CD4-positive, CD25-positive, alpha-beta regulatory T cell (primary cell): ENCODE measurements at regions not wholly inside any gene's neighbourhood (a gene's known extent, or its start where the extent isn't known, plus 50 kb on each side); places are given as distances from the start of the nearest gene placed in this dataset.
A peak's percentile ranks its signal among the peaks of the same experiment; 100 is the strongest.
"Not testable (repeated sequence)": the region's sequence is repeated elsewhere in the genome, so short reads cannot be mapped to it uniquely, and the experiment has no call there.

Source experiments
- ATAC-seq, 2 donors: fragments of 150-1000 bp; cut with Tn5 transposase; one replicate each; pipeline ENCODE4 v1.10.0; 2021; ENCODE audit warnings: low read depth in 2 of 2, moderate number of reproducible peaks in 2 of 2, moderate library complexity in 1 of 2
- DNase-seq, 3 donors: peaks; one replicate each; pipeline versions ENCODE4 v3.0.0 to v3.0.0-alpha.2; 2012 to 2022; ENCODE audit warnings: mixed read lengths in 1 of 3
- H3K27ac ChIP-seq: one replicate; pipeline ENCODE4 v1.7.0; 2013; ENCODE audit warnings: mild to moderate bottlenecking, low read length; ENCODE audit not compliant: insufficient read depth, poor library complexity, severe bottlenecking
- H3K27me3 ChIP-seq: one replicate; pipeline ENCODE4 v1.7.0; 2013; ENCODE audit warnings: low read length; ENCODE audit not compliant: control insufficient read depth, insufficient read depth
- H3K36me3 ChIP-seq: one replicate; pipeline ENCODE4 v1.7.0; 2013; ENCODE audit warnings: mild to moderate bottlenecking, low read length, moderate library complexity; ENCODE audit not compliant: control insufficient read depth, insufficient read depth
- H3K4me1 ChIP-seq: 2 replicates; pipeline ENCODE4 v1.7.0; 2013; ENCODE audit warnings: mild to moderate bottlenecking, low read length; ENCODE audit not compliant: insufficient read depth, control insufficient read depth, poor library complexity, severe bottlenecking
- H3K4me3 ChIP-seq: one replicate; pipeline ENCODE4 v1.7.0; 2013; ENCODE audit warnings: low read depth, mild to moderate bottlenecking, low read length, moderate library complexity
- H3K9me3 ChIP-seq, 2 experiments: 1 replicate in 1 of 2; 2 replicates in 1 of 2; pipeline ENCODE4 v1.7.0; 2013; ENCODE audit warnings: low read length in 2 of 2, mild to moderate bottlenecking in 1 of 2, moderate library complexity in 1 of 2; ENCODE audit not compliant: control insufficient read depth in 2 of 2
- H3K27ac Mint-ChIP-seq, 3 donors: one replicate each; pipeline ENCODE4 v1.8.0; 2020 to 2022; ENCODE audit warnings: mild to moderate bottlenecking in 3 of 3, mixed read lengths in 3 of 3, moderate library complexity in 2 of 3
- H3K27me3 Mint-ChIP-seq: one replicate; pipeline ENCODE4 v1.8.0; 2022; ENCODE audit warnings: mild to moderate bottlenecking, mixed read lengths
- H3K36me3 Mint-ChIP-seq: one replicate; pipeline ENCODE4 v1.8.0; 2020; ENCODE audit warnings: mixed read lengths
- H3K4me1 Mint-ChIP-seq, 4 donors: one replicate each; pipeline ENCODE4 v1.8.0; 2020 to 2022; ENCODE audit warnings: mixed read lengths in 4 of 4, mild to moderate bottlenecking in 1 of 4
- H3K4me3 Mint-ChIP-seq, 4 donors: one replicate each; pipeline ENCODE4 v1.8.0; 2020 to 2022; ENCODE audit warnings: mild to moderate bottlenecking in 4 of 4, mixed read lengths in 4 of 4, moderate library complexity in 3 of 4
- H3K9me3 Mint-ChIP-seq, 7 donors: one replicate each; pipeline ENCODE4 v1.8.0; 2020 to 2022; ENCODE audit warnings: mixed read lengths in 7 of 7, mild to moderate bottlenecking in 3 of 7, moderate library complexity in 2 of 7

GRCh38 chr10:46105416-46105815 is 59.3 kb upstream of the MSMB start:
- H3K36me3 Mint-ChIP-seq, H3K27me3 ChIP-seq, H3K9me3 ChIP-seq, ATAC-seq, H3K9me3 Mint-ChIP-seq, H3K36me3 ChIP-seq, DNase-seq, H3K27ac ChIP-seq, H3K4me1 ChIP-seq: not testable (repeated sequence)
- peaks cover 8 to 20% (median 14%) of the 10 kb centered on the region in 4 donors for H3K4me1 Mint-ChIP-seq
- H3K4me3 ChIP-seq = peak overlapping the region; percentile 31
- peak overlapping the region in 3 of 4 donors; percentile 87 to 92 (median 88) for H3K4me3 Mint-ChIP-seq
- H3K27ac Mint-ChIP-seq = peak overlapping the region in 2 of 3 donors; percentile 84 to 85
- peaks cover 18% of the 10 kb centered on the region for H3K27me3 Mint-ChIP-seq

GRCh38 chr10:46105856-46106409 is 59.9 kb upstream of the MSMB start:
- H3K27ac Mint-ChIP-seq = peak overlapping the region in 2 of 3 donors; percentile 84 to 85
- DNase-seq, H3K9me3 Mint-ChIP-seq, H3K9me3 ChIP-seq, H3K36me3 ChIP-seq, H3K36me3 Mint-ChIP-seq, H3K27ac ChIP-seq, H3K27me3 ChIP-seq, H3K4me1 ChIP-seq: not testable (repeated sequence)
- peaks cover 18% of the 10 kb centered on the region for H3K27me3 Mint-ChIP-seq
- H3K4me3 Mint-ChIP-seq = peak overlapping the region; percentile 78 to 92 (median 88)
- H3K4me1 Mint-ChIP-seq = peaks cover 8 to 20% (median 14%) of the 10 kb centered on the region in 4 donors
- ATAC-seq = peak; percentile 37 to 51
- peak overlapping the region; percentile 31 for H3K4me3 ChIP-seq

GRCh38 chr10:46106410-46107255 is 60.6 kb upstream of the MSMB start:
- no peaks in the 10 kb centered on the region for H3K36me3 ChIP-seq
- H3K36me3 Mint-ChIP-seq = no peaks in the 10 kb centered on the region
- peaks cover 18% of the 10 kb centered on the region for H3K27me3 Mint-ChIP-seq
- H3K27me3 ChIP-seq = peaks cover 5% of the 10 kb centered on the region
- no peak overlapping the region for H3K27ac ChIP-seq
- peaks cover 8 to 20% (median 14%) of the 10 kb centered on the region in 4 donors for H3K4me1 Mint-ChIP-seq
- peak overlapping the region; percentile 87 to 93 (median 92) for H3K4me3 Mint-ChIP-seq
- H3K4me3 ChIP-seq = peak overlapping the region; percentile 82
- H3K9me3 Mint-ChIP-seq = no peaks in the 10 kb centered on the region
- peak overlapping the region; percentile 43 to 86 (median 75) for H3K27ac Mint-ChIP-seq
- peak; percentile 30 to 52 (median 46) for DNase-seq
- no peaks in the 10 kb centered on the region for H3K9me3 ChIP-seq
- peaks cover 10% of the 10 kb centered on the region for H3K4me1 ChIP-seq
- peak; percentile 87 to 91 for ATAC-seq

GRCh38 chr10:46108158-46108499 is 62.1 kb upstream of the MSMB start:
- Mint-ChIP-seq H3K27me3 (peaks cover 18% of the 10 kb centered on the region), H3K4me1 (peaks cover 8 to 20% (median 14%) of the 10 kb centered on the region in 4 donors)
- not testable (repeated sequence) for H3K4me3 Mint-ChIP-seq, H3K27ac Mint-ChIP-seq, H3K4me1 ChIP-seq, DNase-seq, H3K27me3 ChIP-seq, H3K9me3 ChIP-seq, H3K27ac ChIP-seq, H3K9me3 Mint-ChIP-seq, H3K4me3 ChIP-seq, ATAC-seq, H3K36me3 Mint-ChIP-seq, H3K36me3 ChIP-seq

GRCh38 chr10:46154271-46154670 is 108.2 kb upstream of the MSMB start:
- not testable (repeated sequence) for H3K36me3 ChIP-seq, H3K9me3 ChIP-seq, DNase-seq, H3K4me1 ChIP-seq, H3K9me3 Mint-ChIP-seq, H3K27ac ChIP-seq, H3K27me3 Mint-ChIP-seq, H3K36me3 Mint-ChIP-seq, H3K4me3 Mint-ChIP-seq, H3K4me3 ChIP-seq, H3K27ac Mint-ChIP-seq, H3K27me3 ChIP-seq, H3K4me1 Mint-ChIP-seq, ATAC-seq

- not testable (repeated sequence) for H3K4me3 ChIP-seq, H3K27ac Mint-ChIP-seq, DNase-seq, H3K36me3 ChIP-seq, H3K27me3 ChIP-seq, H3K36me3 Mint-ChIP-seq, H3K27ac ChIP-seq, ATAC-seq, H3K4me1 ChIP-seq, H3K9me3 Mint-ChIP-seq, H3K9me3 ChIP-seq, H3K27me3 Mint-ChIP-seq, H3K4me1 Mint-ChIP-seq, H3K4me3 Mint-ChIP-seq
Observed at GRCh38 chr10:46154683-46155082, 108.6 kb upstream of the MSMB start.

GRCh38 chr10:46156866-46157265 is 110.8 kb upstream of the MSMB start:
- H3K27ac ChIP-seq, H3K4me3 Mint-ChIP-seq, H3K9me3 ChIP-seq, H3K9me3 Mint-ChIP-seq, H3K36me3 Mint-ChIP-seq, H3K27me3 Mint-ChIP-seq, H3K4me1 Mint-ChIP-seq, H3K36me3 ChIP-seq, ATAC-seq, H3K4me3 ChIP-seq, H3K27me3 ChIP-seq, H3K4me1 ChIP-seq, DNase-seq, H3K27ac Mint-ChIP-seq: not testable (repeated sequence)

- ATAC-seq = no peak
- H3K27ac Mint-ChIP-seq = no peak overlapping the region
- H3K27me3 ChIP-seq = no peaks in the 10 kb centered on the region
- H3K4me1 Mint-ChIP-seq = no peaks in the 10 kb centered on the region
- H3K4me3 Mint-ChIP-seq = no peak overlapping the region
- no peak for DNase-seq
- H3K9me3 Mint-ChIP-seq = peaks cover 0 to 12% (median 4%) of the 10 kb centered on the region in 7 donors
- H3K27me3 Mint-ChIP-seq = no peaks in the 10 kb centered on the region
- H3K36me3 Mint-ChIP-seq = no peaks in the 10 kb centered on the region
- H3K27ac ChIP-seq = no peak overlapping the region
- H3K9me3 ChIP-seq = peaks cover 15 to 17% of the 10 kb centered on the region in 2 experiments
- H3K4me1 ChIP-seq = no peaks in the 10 kb centered on the region
- no peaks in the 10 kb centered on the region for H3K36me3 ChIP-seq
- H3K4me3 ChIP-seq = no peak overlapping the region
Observed at GRCh38 chr10:46169736-46170135, 117.1 kb upstream of the ANTXRL start.
